ENCODE measurements at regions not wholly inside any gene's neighbourhood (a gene's known extent, or its start where the extent isn't known, plus 50 kb on each side); places are given as distances from the start of the nearest gene placed in this dataset.

GRCh38 chr21:28729887-28730286, 262.8 kb downstream of the LTN1 start:
- Histone ChIP-seq H3K9me3 (replicated peaks) (peaks cover 2% of the 10 kb centered on the region), H3K4me1 (peaks cover 37% of the 10 kb centered on the region), H3K36me3 (no peaks in the 10 kb centered on the region), H3K4me3 (no peak overlapping the region), H3K27me3 (ENCODE audit: low read depth) (no peaks in the 10 kb centered on the region), H3K27ac (replicated peaks) (no peak overlapping the region)
- DNase-seq, result no peak
- TF ChIP-seq CTCF (IDR thresholded peaks at IDR 0.05; ENCODE audit: borderline replicate concordance), result no peak
- intact Hi-C loops (cut with micrococcal nuclease), result no loop called here

GRCh38 chr21:28727809-28728208, 264.9 kb downstream of the LTN1 start:
- H3K4me1 ChIP-seq, result peaks cover 37% of the 10 kb centered on the region
- peak overlapping the region; percentile 73 for H3K27ac ChIP-seq (replicated peaks)
- H3K27me3 ChIP-seq (ENCODE audit: low read depth), result no peaks in the 10 kb centered on the region
- no peak for TF ChIP-seq CTCF (IDR thresholded peaks at IDR 0.05; ENCODE audit: borderline replicate concordance)
- intact Hi-C loops (cut with micrococcal nuclease), result no loop called here
- no peaks in the 10 kb centered on the region for H3K36me3 ChIP-seq
- peak; percentile 45 for DNase-seq
- no peaks in the 10 kb centered on the region for H3K9me3 ChIP-seq (replicated peaks)
- H3K4me3 ChIP-seq, result no peak overlapping the region

GRCh38 chr21:28725396-28725795, 267.3 kb downstream of the LTN1 start:
- intact Hi-C loops (cut with micrococcal nuclease), result no loop called here
- H3K4me1 ChIP-seq, result peaks cover 16% of the 10 kb centered on the region
- DNase-seq, result no peak
- H3K36me3 ChIP-seq, result no peaks in the 10 kb centered on the region
- H3K27ac ChIP-seq (replicated peaks), result no peak overlapping the region
- no peaks in the 10 kb centered on the region for H3K9me3 ChIP-seq (replicated peaks)
- TF ChIP-seq CTCF (IDR thresholded peaks at IDR 0.05; ENCODE audit: borderline replicate concordance), result no peak
- H3K4me3 ChIP-seq, result no peak overlapping the region
- H3K27me3 ChIP-seq (ENCODE audit: low read depth), result no peaks in the 10 kb centered on the region

- Histone ChIP-seq H3K4me3 (no peak overlapping the region), H3K36me3 (no peaks in the 10 kb centered on the region), H3K9me3 (replicated peaks) (no peaks in the 10 kb centered on the region), H3K27ac (replicated peaks) (no peak overlapping the region), H3K4me1 (peaks cover 14% of the 10 kb centered on the region), H3K27me3 (ENCODE audit: low read depth) (no peaks in the 10 kb centered on the region)
- DNase-seq, result no peak
- intact Hi-C loops (cut with micrococcal nuclease), result no loop called here
- no peak for TF ChIP-seq CTCF (IDR thresholded peaks at IDR 0.05; ENCODE audit: borderline replicate concordance)
Measured at GRCh38 chr21:28723646-28724045, 269.0 kb downstream of the LTN1 start.

- intact Hi-C loops (cut with micrococcal nuclease), result no loop called here
- TF ChIP-seq CTCF (IDR thresholded peaks at IDR 0.05; ENCODE audit: borderline replicate concordance), result no peak
Measured at GRCh38 chr21:28719723-28720122, 273.0 kb downstream of the LTN1 start.

More at GRCh38 chr21:28719723-28720122, 273.0 kb downstream of the LTN1 start:
- DNase-seq, result no peak
- no peak overlapping the region for H3K27ac ChIP-seq (replicated peaks)
- no peak overlapping the region for H3K4me3 ChIP-seq
- H3K36me3 ChIP-seq, result no peaks in the 10 kb centered on the region
- no peaks in the 10 kb centered on the region for H3K27me3 ChIP-seq (ENCODE audit: low read depth)
- H3K4me1 ChIP-seq, result peaks cover 8% of the 10 kb centered on the region
- peaks cover 6% of the 10 kb centered on the region for H3K9me3 ChIP-seq (replicated peaks)

Measured in left ventricle myocardium inferior (tissue), 1 donor.